SK-N-SH (cell line): ENCODE measurements at regions not wholly inside any gene's neighbourhood (a gene's known extent, or its start where the extent isn't known, plus 50 kb on each side); places are given as distances from the start of the nearest gene placed in this dataset.

Source experiments
- CTCF ChIA-PET: fragments of 300-600, 350-600 bp; formaldehyde crosslinking; extraction: SDS; loops from one replicate; lab custom pipeline; 2021; lab: Yijun Ruan, JAX
- POLR2A ChIA-PET: fragments of 350-600 bp; sonication (Branson Sonifier 250); formaldehyde crosslinking; extraction: SDS; loops from one replicate; lab custom pipeline; 2020; ENCODE audit warnings: antibody characterized with exemption, inconsistent platforms; lab: Yijun Ruan, JAX
- DNase-seq: peaks from one replicate; pipeline ENCODE4 v3.0.0; 2012
- H2AFZ ChIP-seq: fragments of 200-600 bp; sonication (generic); 2 replicates; pipeline ENCODE4 v1.8.1; 2016; ENCODE audit warnings: antibody characterized with exemption, mild to moderate bottlenecking, low read depth
- H3F3A ChIP-seq: fragments of 200-600 bp; sonication (generic); replicated peaks from 2 replicates; pipeline ENCODE3; 2016; ENCODE audit warnings: antibody characterized with exemption, mild to moderate bottlenecking; ENCODE audit not compliant: insufficient read depth
- H3K27ac ChIP-seq, 2 experiments: fragments of 200-500 bp in 1 of 2; fragments of 200-600 bp in 1 of 2; sonication (Bioruptor generic) in 1 of 2; sonication (generic), shearing (Covaris generic) in 1 of 2; 2 replicates each; pipeline versions ENCODE4 v1.5.1 to v1.6.1; 2014 to 2016; ENCODE audit warnings: low read depth in 2 of 2, inconsistent platforms in 1 of 2, low read length in 1 of 2, mild to moderate bottlenecking in 1 of 2, mixed read lengths in 1 of 2
- H3K27me3 ChIP-seq: fragments of 200-600 bp; sonication (generic), shearing (Covaris generic); 2 replicates; pipeline ENCODE4 v1.6.1; 2016; ENCODE audit warnings: mixed run types; ENCODE audit not compliant: insufficient read depth
- H3K36me3 ChIP-seq, 2 experiments: fragments of 200-500 bp in 1 of 2; fragments of 200-600 bp in 1 of 2; sonication (Bioruptor generic) in 1 of 2; sonication (generic) in 1 of 2; replicated peaks in 1 of 2; 2 replicates each; pipeline versions ENCODE3 to v1.5.1; 2014 to 2016; ENCODE audit warnings: low read length in 1 of 2, mild to moderate bottlenecking in 1 of 2; ENCODE audit not compliant: insufficient read depth in 2 of 2, control insufficient read depth in 1 of 2
- H3K4me1 ChIP-seq, 2 experiments: fragments of 200-500 bp in 1 of 2; fragments of 200-600 bp in 1 of 2; sonication (Bioruptor generic) in 1 of 2; sonication (generic), shearing (Covaris generic) in 1 of 2; 2 replicates each; pipeline versions ENCODE4 v1.5.1 to v1.6.1; 2014 to 2016; ENCODE audit warnings: low read depth in 1 of 2, low read length in 1 of 2, mixed run types in 1 of 2; ENCODE audit not compliant: insufficient read depth in 2 of 2, control insufficient read depth in 1 of 2
- H3K4me2 ChIP-seq: fragments of 200-600 bp; sonication (generic), shearing (Covaris generic); 2 replicates; pipeline ENCODE4 v1.6.1; 2017; ENCODE audit warnings: mixed run types
- H3K4me3 ChIP-seq, 2 experiments: fragments of 200-500 bp in 1 of 2; fragments of 200-600 bp in 1 of 2; sonication (Bioruptor generic) in 1 of 2; sonication (generic), shearing (Covaris generic) in 1 of 2; 2 replicates each; pipeline versions ENCODE4 v1.5.1 to v1.8.1; 2014 to 2016; ENCODE audit warnings: low read depth in 2 of 2, inconsistent platforms in 1 of 2, low read length in 1 of 2, mild to moderate bottlenecking in 1 of 2, mixed read lengths in 1 of 2, moderate library complexity in 1 of 2
- H3K79me2 ChIP-seq: fragments of 200-600 bp; sonication (generic); 2 replicates; pipeline ENCODE4 v1.8.1; 2017; ENCODE audit warnings: mild to moderate bottlenecking; ENCODE audit not compliant: insufficient read depth
- H3K9ac ChIP-seq: fragments of 200-600 bp; sonication (generic); 2 replicates; pipeline ENCODE4 v1.6.1; 2017; ENCODE audit warnings: mixed run types
- H3K9me2 ChIP-seq: fragments of 200-600 bp; sonication (generic); 2 replicates; pipeline ENCODE4 v1.6.1; 2017; ENCODE audit warnings: mixed run types
- H3K9me3 ChIP-seq: fragments of 200-600 bp; sonication (generic); 2 replicates; pipeline ENCODE4 v1.6.1; 2017; ENCODE audit warnings: mixed run types, mild to moderate bottlenecking, moderate library complexity
- H4K20me1 ChIP-seq: fragments of 200-600 bp; sonication (generic); 2 replicates; pipeline ENCODE4 v1.6.1; 2017; ENCODE audit warnings: mild to moderate bottlenecking, mixed run types; ENCODE audit not compliant: insufficient read depth
- FOSL2 ChIP-seq: IDR thresholded peaks from 2 replicates; pipeline ENCODE4 v1.4.0; 2012; ENCODE audit warnings: low read depth, mild to moderate bottlenecking, moderate library complexity, borderline replicate concordance
- FOXM1 ChIP-seq: IDR thresholded peaks from 2 replicates; pipeline ENCODE4 v1.4.0; 2012; ENCODE audit warnings: low read depth, mild to moderate bottlenecking
- GATA2 ChIP-seq: sonication (generic); formaldehyde crosslinking; IDR thresholded peaks from 2 replicates; pipeline ENCODE4 v1.5.0; 2020; ENCODE audit warnings: mild to moderate bottlenecking, missing genetic modification reagents
- IRF3 ChIP-seq: fragments of 150-350 bp; IDR thresholded peaks from 2 replicates; pipeline ENCODE4 v1.6.1; 2016; ENCODE audit warnings: mild to moderate bottlenecking, low read depth, low read length
- JUND ChIP-seq: IDR thresholded peaks from 2 replicates; pipeline ENCODE4 v1.4.0; 2012
- MEF2A ChIP-seq: IDR thresholded peaks from 2 replicates; pipeline ENCODE4 v1.4.0; 2012; ENCODE audit warnings: low read depth, borderline replicate concordance
- MXI1 ChIP-seq: IDR thresholded peaks from 2 replicates; pipeline ENCODE4 v1.6.1; 2012; ENCODE audit warnings: mild to moderate bottlenecking, low read depth, low read length, improper control_type of control experiment
- NRF1 ChIP-seq: IDR thresholded peaks from 2 replicates; pipeline ENCODE4 v1.6.1; 2012; ENCODE audit warnings: low read depth, mild to moderate bottlenecking, low read length
- POLR2AphosphoS5 ChIP-seq: IDR thresholded peaks from 2 replicates; pipeline ENCODE4 v1.6.1; 2012; ENCODE audit warnings: low read depth, low read length
- RAD21 ChIP-seq: IDR thresholded peaks from 2 replicates; pipeline ENCODE4 v1.6.1; 2012; ENCODE audit warnings: mild to moderate bottlenecking, low read length
- REST ChIP-seq: IDR thresholded peaks from 2 replicates; pipeline ENCODE4 v1.6.1; 2012; ENCODE audit warnings: mild to moderate bottlenecking, low read depth, low read length, moderate library complexity
- RFX5 ChIP-seq: IDR thresholded peaks from 2 replicates; pipeline ENCODE4 v1.6.1; 2012; ENCODE audit warnings: mild to moderate bottlenecking, improper control_type of control experiment, low read length
- SIN3A ChIP-seq: IDR thresholded peaks from 2 replicates; pipeline ENCODE4 v1.6.1; 2012; ENCODE audit warnings: low read depth, mild to moderate bottlenecking, low read length, moderate library complexity, borderline replicate concordance
- SMC3 ChIP-seq: IDR thresholded peaks from 2 replicates; pipeline ENCODE4 v1.6.1; 2012; ENCODE audit warnings: low read depth, low read length, improper control_type of control experiment
- TAF1 ChIP-seq: IDR thresholded peaks from 2 replicates; pipeline ENCODE4 v1.6.1; 2012; ENCODE audit warnings: low read depth, mild to moderate bottlenecking, low read length, moderate library complexity, borderline replicate concordance
- TCF12 ChIP-seq: IDR thresholded peaks from 2 replicates; pipeline ENCODE4 v1.4.0; 2012
- TEAD4 ChIP-seq: IDR thresholded peaks from 2 replicates; pipeline ENCODE4 v1.4.0; 2012; ENCODE audit warnings: mild to moderate bottlenecking, borderline replicate concordance; ENCODE audit not compliant: insufficient read depth
- YY1 ChIP-seq: IDR thresholded peaks from 2 replicates; pipeline ENCODE4 v1.4.0; 2012; ENCODE audit warnings: low read depth, mild to moderate bottlenecking
- WGBS: methylation state at CpG from one replicate; pipeline ENCODE4 v1.1.6; 2017; ENCODE audit warnings: low lambda C conversion rate; 5-methylcytosine and 5-hydroxymethylcytosine counted together
- TF ChIP-seq, protein P1 (sequence below): IDR thresholded peaks from 2 replicates; pipeline ENCODE4 v1.4.0; 2012; ENCODE audit warnings: low read depth
- TF ChIP-seq, protein P2 (sequence below): fragments of 150-350 bp; IDR thresholded peaks from 2 replicates; pipeline ENCODE4 v1.6.1; 2017; ENCODE audit warnings: antibody characterized with exemption, low read length, low read depth, borderline replicate concordance

GRCh38 chr14:21725250-21725649 lies 51.6 kb upstream of the OR4E1 start:
- POLR2A ChIA-PET = no interaction called here
- no peak for TF ChIP-seq FOXM1
- TF ChIP-seq RFX5 = no peak
- no peak for TF ChIP-seq MXI1
- no peak for TF ChIP-seq JUND
- no peak for TF ChIP-seq SMC3
- TF ChIP-seq, protein P1, sequence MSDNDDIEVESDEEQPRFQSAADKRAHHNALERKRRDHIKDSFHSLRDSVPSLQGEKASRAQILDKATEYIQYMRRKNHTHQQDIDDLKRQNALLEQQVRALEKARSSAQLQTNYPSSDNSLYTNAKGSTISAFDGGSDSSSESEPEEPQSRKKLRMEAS = no peak
- no peak for TF ChIP-seq POLR2AphosphoS5
- TF ChIP-seq YY1 = no peak
- TF ChIP-seq FOSL2 = no peak
- TF ChIP-seq MEF2A = no peak
- no peak for TF ChIP-seq SIN3A
- TF ChIP-seq, protein P2, sequence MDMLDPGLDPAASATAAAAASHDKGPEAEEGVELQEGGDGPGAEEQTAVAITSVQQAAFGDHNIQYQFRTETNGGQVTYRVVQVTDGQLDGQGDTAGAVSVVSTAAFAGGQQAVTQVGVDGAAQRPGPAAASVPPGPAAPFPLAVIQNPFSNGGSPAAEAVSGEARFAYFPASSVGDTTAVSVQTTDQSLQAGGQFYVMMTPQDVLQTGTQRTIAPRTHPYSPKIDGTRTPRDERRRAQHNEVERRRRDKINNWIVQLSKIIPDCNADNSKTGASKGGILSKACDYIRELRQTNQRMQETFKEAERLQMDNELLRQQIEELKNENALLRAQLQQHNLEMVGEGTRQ = no peak
- no peak for TF ChIP-seq TCF12
- TF ChIP-seq IRF3 = no peak
- no peak for TF ChIP-seq TAF1
- TF ChIP-seq TEAD4 = no peak
- no peak for TF ChIP-seq GATA2 (CRISPR knock-in tag)
- TF ChIP-seq NRF1 = no peak
- TF ChIP-seq REST = no peak
- no peak for TF ChIP-seq RAD21

More at GRCh38 chr14:21725250-21725649, 51.6 kb upstream of the OR4E1 start:
- Histone ChIP-seq H3F3A (no peaks in the 10 kb centered on the region), H3K4me3 (no peak overlapping the region), H2AFZ (no peak overlapping the region), H3K4me1 (peaks cover 0 to 3% of the 10 kb centered on the region in 2 experiments; a peak in 1 of 4 replicates), H3K27me3 (peaks cover 20% of the 10 kb centered on the region), H3K9me3 (no peaks in the 10 kb centered on the region), H3K4me2 (no peak overlapping the region), H3K9me2 (no peaks in the 10 kb centered on the region), H3K36me3 (no peaks in the 10 kb centered on the region), H3K79me2 (no peaks in the 10 kb centered on the region), H3K9ac (no peak overlapping the region), H3K27ac (no peak overlapping the region), H4K20me1 (no peaks in the 10 kb centered on the region)
- CTCF ChIA-PET = interaction anchor here (1.0 to 1.5 kb wide), 2 partner anchors 9 to 14 kb away, joined by 4 to 5 read pairs; no protein-coding TSS in a partner anchor
- 2% methylated on average over 2 of the region's 2 CpGs for WGBS
- no peak for DNase-seq
